Activated CD8-positive, alpha-beta memory T cell treated with anti-CD3 and anti-CD28 coated beads for 48 hours (primary cell): ENCODE measurements at regions not wholly inside any gene's neighbourhood (a gene's known extent, or its start where the extent isn't known, plus 50 kb on each side); places are given as distances from the start of the nearest gene placed in this dataset.

Experiments
- DNase-seq, 3 experiments: peaks; one replicate each; pipeline ENCODE4 v3.0.0-alpha.2; 2020; ENCODE audit warnings: low read depth in 2 of 3, low spot score in 2 of 3

- DNase-seq = no peak
Measured at GRCh38 chr17:65477600-65477999, 83.8 kb downstream of the AXIN2 start.

GRCh38 chr17:65474660-65475059 lies 86.8 kb downstream of the AXIN2 start:
- no peak for DNase-seq

GRCh38 chr17:65473985-65474384 lies 87.5 kb downstream of the AXIN2 start:
- no peak for DNase-seq

- no peak for DNase-seq
Measured at GRCh38 chr17:65473363-65473762, 88.1 kb downstream of the AXIN2 start.

GRCh38 chr17:65472666-65473309 lies 88.7 kb downstream of the AXIN2 start:
- no peak for DNase-seq

GRCh38 chr17:65470783-65471182 lies 90.7 kb downstream of the AXIN2 start:
- no peak for DNase-seq

GRCh38 chr17:65468321-65468720 lies 93.1 kb downstream of the AXIN2 start:
- DNase-seq = no peak

GRCh38 chr17:65467156-65467555 lies 94.3 kb downstream of the AXIN2 start:
- no peak for DNase-seq

- no peak for DNase-seq
Measured at GRCh38 chr17:65466547-65466946, 94.9 kb downstream of the AXIN2 start.

- no peak for DNase-seq
Measured at GRCh38 chr17:65463242-65463641, 98.2 kb downstream of the AXIN2 start.

GRCh38 chr17:65459677-65460347 lies 101.6 kb downstream of the AXIN2 start:
- DNase-seq = no peak

GRCh38 chr17:65457635-65458257 lies 103.7 kb downstream of the AXIN2 start:
- no peak for DNase-seq

GRCh38 chr17:65457183-65457582 lies 104.3 kb downstream of the AXIN2 start:
- DNase-seq = no peak

GRCh38 chr17:65456368-65457151 lies 104.9 kb downstream of the AXIN2 start:
- no peak for DNase-seq

GRCh38 chr17:65455972-65456343 lies 105.5 kb downstream of the AXIN2 start:
- DNase-seq = no peak

GRCh38 chr17:65455154-65455971 lies 106.1 kb downstream of the AXIN2 start:
- no peak for DNase-seq

- DNase-seq = no peak
Measured at GRCh38 chr17:65453204-65453931, 108.1 kb downstream of the AXIN2 start.

- no peak for DNase-seq
Measured at GRCh38 chr17:65449495-65449894, 112.0 kb downstream of the AXIN2 start.

- DNase-seq = no peak
Measured at GRCh38 chr17:65447823-65448222, 113.6 kb downstream of the AXIN2 start.

GRCh38 chr17:65446838-65447526 lies 114.5 kb downstream of the AXIN2 start:
- no peak for DNase-seq
